ENCODE measurements at regions not wholly inside any gene's neighbourhood (a gene's known extent, or its start where the extent isn't known, plus 50 kb on each side); places are given as distances from the start of the nearest gene placed in this dataset.

- DNase-seq (ENCODE audit: low read depth) = no peak
These were observed 335.1 kb upstream of the POM121L12 start for GRCh38 chr7:52700349-52700748.

GRCh38 chr7:52695973-52696595 is 339.3 kb upstream of the POM121L12 start:
- DNase-seq (ENCODE audit: low read depth) = no peak

- DNase-seq (ENCODE audit: low read depth) = no peak
These were observed 344.2 kb upstream of the POM121L12 start for GRCh38 chr7:52691257-52691656.

- no peak for DNase-seq (ENCODE audit: low read depth)
These were observed 345.5 kb upstream of the POM121L12 start for GRCh38 chr7:52689912-52690311.

GRCh38 chr7:52685333-52685732 is 350.1 kb upstream of the POM121L12 start:
- DNase-seq (ENCODE audit: low read depth) = no peak

- DNase-seq (ENCODE audit: low read depth) = no peak
These were observed 351.0 kb upstream of the POM121L12 start for GRCh38 chr7:52684388-52684787.

GRCh38 chr7:52682993-52683392 is 352.4 kb upstream of the POM121L12 start:
- no peak for DNase-seq (ENCODE audit: low read depth)

- no peak for DNase-seq (ENCODE audit: low read depth)
These were observed 364.7 kb upstream of the POM121L12 start for GRCh38 chr7:52670608-52671225.

GRCh38 chr7:52669031-52669430 is 366.4 kb upstream of the POM121L12 start:
- no peak for DNase-seq (ENCODE audit: low read depth)

GRCh38 chr7:52668435-52668834 is 367.0 kb upstream of the POM121L12 start:
- no peak for DNase-seq (ENCODE audit: low read depth)

- no peak for DNase-seq (ENCODE audit: low read depth)
These were observed 376.3 kb upstream of the POM121L12 start for GRCh38 chr7:52659178-52659577.

GRCh38 chr7:52656098-52656497 is 379.3 kb upstream of the POM121L12 start:
- no peak for DNase-seq (ENCODE audit: low read depth)

GRCh38 chr7:52652621-52653020 is 382.8 kb upstream of the POM121L12 start:
- no peak for DNase-seq (ENCODE audit: low read depth)

GRCh38 chr7:52648872-52649271 is 386.6 kb upstream of the POM121L12 start:
- peak; percentile 5 for DNase-seq (ENCODE audit: low read depth)

GRCh38 chr7:52647046-52647445 is 388.4 kb upstream of the POM121L12 start:
- no peak for DNase-seq (ENCODE audit: low read depth)

- peak; percentile 8 for DNase-seq (ENCODE audit: low read depth)
These were observed 395.5 kb upstream of the POM121L12 start for GRCh38 chr7:52639981-52640380.

- no peak for DNase-seq (ENCODE audit: low read depth)
These were observed 396.3 kb upstream of the POM121L12 start for GRCh38 chr7:52639126-52639525.

GRCh38 chr7:52635021-52635420 is 400.4 kb upstream of the POM121L12 start:
- no peak for DNase-seq (ENCODE audit: low read depth)

GRCh38 chr7:52620849-52621248 is 414.6 kb upstream of the POM121L12 start:
- no peak for DNase-seq (ENCODE audit: low read depth)

- DNase-seq (ENCODE audit: low read depth) = no peak
These were observed 418.9 kb upstream of the POM121L12 start for GRCh38 chr7:52616552-52616951.

- no peak for DNase-seq (ENCODE audit: low read depth)
These were observed 420.3 kb upstream of the POM121L12 start for GRCh38 chr7:52615021-52615695.

- DNase-seq (ENCODE audit: low read depth) = no peak
These were observed 425.9 kb upstream of the POM121L12 start for GRCh38 chr7:52609511-52609910.

- no peak for DNase-seq (ENCODE audit: low read depth)
These were observed 442.7 kb upstream of the POM121L12 start for GRCh38 chr7:52592698-52593097.

GRCh38 chr7:52586704-52587103 is 448.7 kb upstream of the POM121L12 start:
- no peak for DNase-seq (ENCODE audit: low read depth)

Measured in HS-5 (cell line).